Adrenal gland (tissue), 9 donors: ENCODE measurements at regions not wholly inside any gene's neighbourhood (a gene's known extent, or its start where the extent isn't known, plus 50 kb on each side); places are given as distances from the start of the nearest gene placed in this dataset.

Source experiments
- DNase-seq, 7 donors: peaks; one replicate each; pipeline ENCODE4 v3.0.0-alpha.2; 2019 to 2020
- H3K27ac ChIP-seq, 5 donors: fragments of 200-600 bp; sonication (generic) in 4 of 5; 1 replicate in 3 of 5; 2 replicates in 2 of 5; pipeline versions ENCODE4 v1.5.1 to v1.8.0; 2016 to 2020; ENCODE audit warnings: mild to moderate bottlenecking in 1 of 5
- H3K27me3 ChIP-seq: fragments of 200-600 bp; 2 replicates; pipeline ENCODE4 v1.8.0; 2021
- H3K36me3 ChIP-seq, 2 donors: fragments of 200-600 bp; replicated peaks in 1 of 2; 1 replicate in 1 of 2; 2 replicates in 1 of 2; pipeline versions ENCODE4 v1.5.1 to v1.8.0; 2018 to 2022
- H3K4me1 ChIP-seq, 2 donors: fragments of 200-600 bp; replicated peaks in 1 of 2; 1 replicate in 1 of 2; 2 replicates in 1 of 2; pipeline versions ENCODE4 v1.5.1 to v1.8.0; 2018 to 2021
- H3K4me3 ChIP-seq, 4 donors: fragments of 200-600 bp; sonication (generic) in 3 of 4; one replicate each; pipeline ENCODE4 v1.5.1; 2016 to 2018
- H3K9me3 ChIP-seq, 3 donors: fragments of 200-600 bp; sonication (generic) in 1 of 3; replicated peaks in 1 of 3; 1 replicate in 2 of 3; 2 replicates in 1 of 3; pipeline versions ENCODE4 v1.5.1 to v1.8.0; 2016 to 2021
- CTCF ChIP-seq, 6 experiments: fragments of 450-650 bp in 4 of 6; fragments of 200-600 bp in 2 of 6; sonication (generic) in 1 of 6; IDR thresholded peaks; 1 replicate in 5 of 6; 2 replicates in 1 of 6; pipeline versions ENCODE4 v1.5.1 to v1.8.0; 2016 to 2021; ENCODE audit warnings: antibody characterized with exemption in 6 of 6, mild to moderate bottlenecking in 2 of 6, moderate library complexity in 1 of 6
- POLR2A ChIP-seq, 2 donors: fragments of 450-650 bp; IDR thresholded peaks; one replicate each; pipeline ENCODE4 v1.6.1; 2017; ENCODE audit warnings: antibody characterized with exemption in 2 of 2, mild to moderate bottlenecking in 2 of 2, moderate library complexity in 1 of 2
- WGBS, 4 donors: extraction: QIAGEN DNeasy Blood & Tissue Kit in 2 of 4; methylation state at CpG; one replicate each; pipeline versions ENCODE4 v1.1.5 to v1.1.7; 2013 to 2017; 5-methylcytosine and 5-hydroxymethylcytosine counted together
- intact Hi-C, 2 donors: fragments of 100-400 bp; cut with DNase I; formaldehyde crosslinking; loops; one replicate each; pipeline versions ENCODE4 v1.14.1 to v1.15.0; 2022 to 2023
- donor health status: healthy with polysubstance abuse.
- donor health status: Bipolar disorder and iron deficiency.
- donor health status: DM: yes; HTN: yes; CAD: no.
- donor health status: DM: no; HTN: no; CAD: no.
- donor health status: DM: no; HTN: no; CAD: no.

- 70 to 87% (median 81%) methylated on average over 5 of the region's 5 CpGs for WGBS, 4 donors
These were observed 247.3 kb downstream of the PSAT1 start for GRCh38 chr9:78544230-78544629.

GRCh38 chr9:78547831-78548230, 250.9 kb downstream of the PSAT1 start:
- Histone ChIP-seq H3K27me3 (no peaks in the 10 kb centered on the region), H3K4me1 (no peaks in the 10 kb centered on the region), H3K27ac (no peak overlapping the region), H3K36me3 (no peaks in the 10 kb centered on the region), H3K9me3 (no peaks in the 10 kb centered on the region), H3K4me3 (no peak overlapping the region)
- no peak for DNase-seq
- 62 to 91% (median 74%) methylated on average over 1 of the region's 1 CpG for WGBS, 4 donors
- intact Hi-C loops: no loop called here
- TF ChIP-seq POLR2A (IDR thresholded peaks at IDR 0.05) (no peak), CTCF (IDR thresholded peaks at IDR 0.05) (no peak)

More at GRCh38 chr9:78544230-78544629, 247.3 kb downstream of the PSAT1 start:
- H3K36me3 ChIP-seq: no peaks in the 10 kb centered on the region
- H3K27me3 ChIP-seq: no peaks in the 10 kb centered on the region
- no peak overlapping the region for H3K27ac ChIP-seq
- no peak for DNase-seq
- intact Hi-C loops: no loop called here
- no peak overlapping the region for H3K4me3 ChIP-seq
- H3K9me3 ChIP-seq: no peaks in the 10 kb centered on the region
- TF ChIP-seq POLR2A (IDR thresholded peaks at IDR 0.05): no peak
- no peak for TF ChIP-seq CTCF (IDR thresholded peaks at IDR 0.05)
- no peaks in the 10 kb centered on the region for H3K4me1 ChIP-seq

- 39 to 60% (median 44%) methylated on average over 3 of the region's 3 CpGs for WGBS, 4 donors
- TF ChIP-seq CTCF (IDR thresholded peaks at IDR 0.05) (no peak), POLR2A (IDR thresholded peaks at IDR 0.05) (no peak)
- Histone ChIP-seq H3K36me3 (no peaks in the 10 kb centered on the region), H3K9me3 (no peaks in the 10 kb centered on the region), H3K4me3 (no peak overlapping the region), H3K27me3 (no peaks in the 10 kb centered on the region), H3K4me1 (no peaks in the 10 kb centered on the region), H3K27ac (no peak overlapping the region)
- intact Hi-C loops: no loop called here
- DNase-seq: no peak
These were observed 251.7 kb downstream of the PSAT1 start for GRCh38 chr9:78548670-78549069.

- intact Hi-C loops: no loop called here
- Histone ChIP-seq H3K27me3 (no peaks in the 10 kb centered on the region), H3K36me3 (no peaks in the 10 kb centered on the region), H3K27ac (no peak overlapping the region), H3K9me3 (no peaks in the 10 kb centered on the region), H3K4me3 (no peak overlapping the region), H3K4me1 (no peaks in the 10 kb centered on the region)
- DNase-seq: no peak
- no peak for TF ChIP-seq POLR2A (IDR thresholded peaks at IDR 0.05)
- no peak for TF ChIP-seq CTCF (IDR thresholded peaks at IDR 0.05)
- WGBS, 4 donors: 42 to 55% (median 51%) methylated on average over 3 of the region's 3 CpGs
These were observed 252.8 kb downstream of the PSAT1 start for GRCh38 chr9:78549711-78550110.
